VCaP (cell line): ENCODE measurements at regions not wholly inside any gene's neighbourhood (a gene's known extent, or its start where the extent isn't known, plus 50 kb on each side); places are given as distances from the start of the nearest gene placed in this dataset.

Experiments
- H3K27ac ChIP-seq: fragments of 450-650 bp; 2 replicates; pipeline ENCODE4 v1.5.1; 2017
- TF ChIP-seq, protein P1 (sequence below): fragments of 450-650 bp; conservative IDR thresholded peaks from 2 replicates; pipeline ENCODE4 v1.5.1; 2017; ENCODE audit warnings: mild to moderate bottlenecking, moderate library complexity

DNA sequence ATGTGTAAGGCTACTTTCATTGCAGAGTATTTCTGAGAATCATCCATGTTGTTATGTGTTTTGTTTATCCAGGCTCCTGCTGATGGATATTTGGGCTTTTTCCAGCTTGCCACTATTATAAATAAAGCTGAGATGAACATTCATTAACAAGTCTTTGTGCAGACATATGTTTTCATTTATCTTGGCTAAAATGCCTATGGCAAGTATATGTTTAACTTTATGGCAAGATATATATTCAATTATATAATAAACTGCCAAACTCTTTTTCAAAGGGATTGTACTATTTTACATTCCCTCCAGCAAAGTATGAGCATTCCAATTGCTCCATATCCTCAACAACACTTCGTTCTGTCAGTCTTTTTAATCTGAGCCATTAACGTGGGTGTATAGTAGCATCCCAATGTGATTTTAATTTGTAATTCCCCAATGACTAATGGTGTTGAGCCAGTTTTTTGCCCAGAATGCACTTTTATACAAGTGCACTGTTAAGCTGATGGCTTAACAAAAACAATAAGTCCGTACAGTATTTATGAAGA is 452.4 kb downstream of the SHQ1 start:
- no peak overlapping the region for H3K27ac ChIP-seq
- TF ChIP-seq, protein P1, sequence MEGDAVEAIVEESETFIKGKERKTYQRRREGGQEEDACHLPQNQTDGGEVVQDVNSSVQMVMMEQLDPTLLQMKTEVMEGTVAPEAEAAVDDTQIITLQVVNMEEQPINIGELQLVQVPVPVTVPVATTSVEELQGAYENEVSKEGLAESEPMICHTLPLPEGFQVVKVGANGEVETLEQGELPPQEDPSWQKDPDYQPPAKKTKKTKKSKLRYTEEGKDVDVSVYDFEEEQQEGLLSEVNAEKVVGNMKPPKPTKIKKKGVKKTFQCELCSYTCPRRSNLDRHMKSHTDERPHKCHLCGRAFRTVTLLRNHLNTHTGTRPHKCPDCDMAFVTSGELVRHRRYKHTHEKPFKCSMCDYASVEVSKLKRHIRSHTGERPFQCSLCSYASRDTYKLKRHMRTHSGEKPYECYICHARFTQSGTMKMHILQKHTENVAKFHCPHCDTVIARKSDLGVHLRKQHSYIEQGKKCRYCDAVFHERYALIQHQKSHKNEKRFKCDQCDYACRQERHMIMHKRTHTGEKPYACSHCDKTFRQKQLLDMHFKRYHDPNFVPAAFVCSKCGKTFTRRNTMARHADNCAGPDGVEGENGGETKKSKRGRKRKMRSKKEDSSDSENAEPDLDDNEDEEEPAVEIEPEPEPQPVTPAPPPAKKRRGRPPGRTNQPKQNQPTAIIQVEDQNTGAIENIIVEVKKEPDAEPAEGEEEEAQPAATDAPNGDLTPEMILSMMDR: no peak

DNA sequence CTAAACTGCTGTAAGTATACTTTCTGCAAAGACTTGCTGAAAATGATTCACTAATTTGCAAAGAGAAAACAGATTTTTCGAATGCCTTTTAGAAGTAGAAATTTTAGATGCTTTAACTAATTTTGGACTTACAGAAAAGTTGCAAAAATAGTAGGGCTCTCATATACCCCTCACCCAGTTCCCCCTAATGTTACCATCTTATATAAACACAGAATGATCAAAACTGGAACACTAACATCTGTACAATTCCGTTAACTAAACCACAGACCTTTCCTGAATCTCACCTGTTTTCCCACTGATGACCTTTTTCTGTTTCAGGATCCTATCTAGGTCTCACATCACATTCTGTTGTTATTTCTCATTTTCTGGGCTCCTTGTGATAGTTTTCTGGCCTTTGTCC is 454.8 kb downstream of the SHQ1 start:
- H3K27ac ChIP-seq: no peak overlapping the region
- TF ChIP-seq, protein P1: no peak

DNA sequence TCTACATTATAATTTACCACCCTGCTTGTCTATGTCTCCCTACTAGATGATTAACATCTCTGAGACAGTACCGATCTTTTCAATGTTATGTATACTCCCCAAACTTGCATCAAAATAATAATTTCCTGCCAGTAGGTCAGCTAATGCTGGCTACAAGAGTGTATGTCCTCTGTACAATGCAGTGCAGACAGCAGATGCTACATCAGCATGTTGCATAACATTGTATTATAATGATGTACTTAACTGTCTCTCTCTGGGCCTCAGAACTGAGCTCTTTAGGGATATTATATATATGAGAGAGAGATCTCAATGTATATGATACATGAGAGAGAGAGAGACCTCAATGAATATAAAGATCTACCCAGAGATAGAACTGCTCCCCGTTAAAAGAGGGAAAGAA is 456.6 kb downstream of the SHQ1 start:
- TF ChIP-seq, protein P1: no peak
- no peak overlapping the region for H3K27ac ChIP-seq

DNA sequence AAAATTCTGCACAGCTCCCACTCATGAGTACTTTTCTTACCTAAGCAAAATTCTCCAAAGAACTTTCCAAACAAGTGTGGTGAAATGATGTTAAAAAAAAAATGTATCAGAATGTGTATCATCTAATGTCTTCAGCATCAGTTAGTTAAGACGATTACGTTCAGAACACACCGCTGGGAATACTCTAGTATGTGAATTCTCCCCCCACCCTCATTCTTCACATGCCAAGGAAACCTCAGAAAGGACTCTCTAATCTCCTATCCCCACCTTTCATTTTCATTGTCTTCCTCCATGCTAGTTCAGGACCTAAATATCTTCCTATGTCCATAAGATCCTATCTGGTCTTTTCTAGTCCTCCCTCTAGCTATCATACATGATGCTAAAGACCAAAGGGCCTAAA is 457.4 kb downstream of the SHQ1 start:
- TF ChIP-seq, protein P1: no peak
- no peak overlapping the region for H3K27ac ChIP-seq

DNA sequence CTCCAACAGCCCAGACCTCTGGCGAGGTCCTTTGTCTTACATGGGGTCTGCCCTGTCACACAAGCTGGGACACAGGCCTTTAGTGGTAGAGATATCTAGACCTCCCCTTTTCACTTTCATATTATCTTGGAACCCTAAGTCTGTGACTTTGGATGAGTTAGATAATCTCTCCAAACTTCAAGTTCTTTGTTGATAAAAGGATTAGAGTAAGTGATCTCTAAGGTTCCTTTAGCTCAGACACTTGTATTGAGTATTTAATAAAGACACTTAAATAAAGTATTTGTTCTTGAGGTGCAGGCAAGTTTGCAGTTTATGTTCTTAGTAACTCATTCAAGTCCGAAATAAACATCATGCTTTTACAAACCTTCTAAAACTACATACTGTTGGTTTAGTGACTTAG is 459.6 kb downstream of the SHQ1 start:
- TF ChIP-seq, protein P1: no peak
- H3K27ac ChIP-seq: no peak overlapping the region

DNA sequence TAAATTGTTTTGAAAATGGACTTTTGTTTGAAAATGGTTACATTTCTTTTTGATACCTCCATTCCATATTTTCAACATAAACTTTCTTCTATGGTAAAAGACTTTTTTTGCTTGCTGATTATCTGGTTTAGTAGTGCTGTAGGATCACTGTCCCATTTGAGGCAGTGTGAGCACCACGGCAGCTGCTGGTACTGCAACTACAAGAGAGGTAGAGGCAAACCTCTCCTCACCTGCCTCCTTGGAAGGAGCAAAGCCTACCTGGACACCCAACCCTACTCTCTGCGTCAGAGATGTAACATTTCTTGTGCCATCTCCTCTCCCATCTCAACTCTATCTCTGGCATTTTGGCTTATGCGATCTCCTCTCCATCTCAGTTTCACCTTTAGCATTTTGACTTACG is 460.1 kb downstream of the SHQ1 start:
- H3K27ac ChIP-seq: no peak overlapping the region
- TF ChIP-seq, protein P1: no peak

DNA sequence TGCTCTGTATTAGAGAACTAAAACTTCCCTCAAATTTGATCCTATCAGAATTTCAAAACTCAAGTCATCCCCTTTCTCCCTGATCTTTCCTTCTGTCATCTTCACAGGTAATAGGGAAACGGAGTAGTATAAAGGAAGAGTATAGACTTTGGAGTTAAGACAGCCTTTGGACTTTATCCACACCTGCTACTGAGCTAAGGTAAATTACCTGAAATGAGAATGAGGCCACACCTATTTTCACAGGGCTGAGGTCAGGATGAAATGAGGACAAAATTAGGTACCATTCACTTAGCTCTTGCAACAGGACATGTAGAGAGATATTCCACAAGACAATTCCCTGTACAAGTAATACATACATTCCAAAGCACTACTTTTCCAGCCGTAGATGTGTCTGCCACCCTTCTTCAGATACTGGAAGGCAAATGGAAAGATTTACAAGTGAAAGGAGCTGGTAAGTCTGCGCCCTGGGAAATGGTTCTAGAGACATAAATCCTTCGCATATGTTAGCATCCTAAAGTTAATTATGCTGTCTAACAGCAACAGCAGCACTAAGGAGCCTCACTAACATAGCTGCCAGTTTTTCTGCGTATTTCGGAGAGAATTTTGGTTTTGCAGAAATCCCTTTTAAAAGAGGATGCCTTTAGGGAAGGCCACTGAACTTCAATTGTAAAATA is 461.8 kb downstream of the SHQ1 start:
- no peak overlapping the region for H3K27ac ChIP-seq
- TF ChIP-seq, protein P1: no peak
